Esophagus muscularis mucosa (tissue), 3 donors: ENCODE measurements at regions not wholly inside any gene's neighbourhood (a gene's known extent, or its start where the extent isn't known, plus 50 kb on each side); places are given as distances from the start of the nearest gene placed in this dataset.
"Not testable (repeated sequence)": the region's sequence is repeated elsewhere in the genome, so short reads cannot be mapped to it uniquely, and the experiment has no call there.

Source experiments
- CTCF ChIP-seq, 3 experiments: fragments of 200-600 bp in 2 of 3; fragments of 450-650 bp in 1 of 3; sonication (generic) in 2 of 3; IDR thresholded peaks; one replicate each; pipeline ENCODE4 v1.5.1; 2017 to 2019; ENCODE audit warnings: antibody characterized with exemption in 3 of 3, mild to moderate bottlenecking in 2 of 3, moderate library complexity in 1 of 3
- EP300 ChIP-seq: sonication (generic); formaldehyde crosslinking; IDR thresholded peaks from one replicate; pipeline ENCODE4 v1.6.1; 2017; ENCODE audit warnings: antibody characterized with exemption

DNA sequence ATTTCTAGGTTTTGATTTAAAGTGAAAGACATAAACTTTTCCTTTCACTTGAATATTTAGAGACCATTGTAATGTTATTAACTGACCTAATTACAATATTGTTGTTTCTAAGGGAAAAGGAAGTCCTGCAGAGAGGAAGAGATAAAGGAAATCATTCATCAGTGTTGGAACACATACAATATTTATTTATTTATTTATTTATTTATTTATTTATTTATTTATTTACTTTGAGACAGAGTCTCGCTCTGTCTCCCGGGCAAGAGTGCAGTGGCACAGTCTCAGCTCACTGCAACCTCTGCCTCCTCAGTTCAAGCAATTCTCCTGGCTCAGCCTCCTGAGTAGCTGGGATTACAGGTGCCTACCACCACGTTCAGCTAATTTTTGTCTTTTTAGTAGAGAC is 668.6 kb upstream of the NEGR1 start:
- TF ChIP-seq CTCF (IDR thresholded peaks at IDR 0.05); EP300: not testable (repeated sequence)
